Calu3 (cell line): ENCODE measurements at regions not wholly inside any gene's neighbourhood (a gene's known extent, or its start where the extent isn't known, plus 50 kb on each side); places are given as distances from the start of the nearest gene placed in this dataset.
"Not testable (repeated sequence)": the region's sequence is repeated elsewhere in the genome, so short reads cannot be mapped to it uniquely, and the experiment has no call there.

Experiments
- BruUV-seq: library from RNA; stranded (reverse); fragments of 400-500 nt; replicated peaks from 2 replicates; lab custom pipeline; 2021; lab: Mats Ljungman, UMichigan
- CTCF ChIA-PET: fragments of 300-600 bp; sonication (Branson Sonifier 250); formaldehyde crosslinking; loops from one replicate; lab custom pipeline; 2022; ENCODE audit warnings: antibody characterized with exemption; lab: Charles Lee
- DNase-seq: peaks from one replicate; pipeline ENCODE4 v3.0.0; 2022
- H3K27ac Mint-ChIP-seq: one replicate; pipeline ENCODE4 v1.8.0; 2022; ENCODE audit warnings: mixed read lengths; ENCODE audit not compliant: unreplicated experiment
- H3K27me3 Mint-ChIP-seq: one replicate; pipeline ENCODE4 v1.8.0; 2022; ENCODE audit warnings: mixed read lengths; ENCODE audit not compliant: unreplicated experiment
- H3K36me3 Mint-ChIP-seq: one replicate; pipeline ENCODE4 v1.8.0; 2022; ENCODE audit warnings: mild to moderate bottlenecking, moderate library complexity, mixed read lengths; ENCODE audit not compliant: insufficient read depth, unreplicated experiment
- H3K4me1 Mint-ChIP-seq: one replicate; pipeline ENCODE4 v1.8.0; 2022; ENCODE audit warnings: mild to moderate bottlenecking, low read depth, mixed read lengths; ENCODE audit not compliant: unreplicated experiment
- H3K4me3 Mint-ChIP-seq: one replicate; pipeline ENCODE4 v1.8.0; 2022; ENCODE audit warnings: mild to moderate bottlenecking, low read depth, moderate library complexity, mixed read lengths; ENCODE audit not compliant: unreplicated experiment
- H3K9me3 Mint-ChIP-seq: one replicate; pipeline ENCODE4 v1.8.0; 2022; ENCODE audit warnings: low read depth, mixed read lengths; ENCODE audit not compliant: unreplicated experiment
- CTCF ChIP-seq: fragments of 200-600 bp; IDR thresholded peaks from one replicate; pipeline ENCODE4 v1.8.0; 2022; ENCODE audit warnings: antibody characterized with exemption; ENCODE audit not compliant: unreplicated experiment
- intact Hi-C: fragments of 100-400 bp; cut with micrococcal nuclease; formaldehyde crosslinking; loops from one replicate; pipeline ENCODE4 v1.10.0; 2022; ENCODE audit not compliant: unreplicated experiment

- no TSS peak for BruUV-seq
- no peaks in the 10 kb centered on the region for H3K36me3 Mint-ChIP-seq
- intact Hi-C loops: no loop called here
- no peak for TF ChIP-seq CTCF
- H3K4me3 Mint-ChIP-seq: no peak overlapping the region
- no peak overlapping the region for H3K27ac Mint-ChIP-seq
- CTCF ChIA-PET: no interaction called here
- H3K27me3 Mint-ChIP-seq: no peaks in the 10 kb centered on the region
- DNase-seq: no peak
- no peaks in the 10 kb centered on the region for H3K4me1 Mint-ChIP-seq
- no peaks in the 10 kb centered on the region for H3K9me3 Mint-ChIP-seq
These were observed 438.9 kb upstream of the PODXL start for GRCh38 chr7:131995324-131995723.

GRCh38 chr7:131981069-131981468 lies 424.6 kb upstream of the PODXL start:
- H3K27me3 Mint-ChIP-seq, H3K4me3 Mint-ChIP-seq, H3K4me1 Mint-ChIP-seq, H3K27ac Mint-ChIP-seq, intact Hi-C loops, BruUV-seq, H3K9me3 Mint-ChIP-seq, CTCF ChIA-PET, DNase-seq, H3K36me3 Mint-ChIP-seq: not testable (repeated sequence)

GRCh38 chr7:131978118-131978517 lies 421.7 kb upstream of the PODXL start:
- DNase-seq, H3K27me3 Mint-ChIP-seq, H3K36me3 Mint-ChIP-seq, H3K4me3 Mint-ChIP-seq, H3K4me1 Mint-ChIP-seq, intact Hi-C loops, H3K27ac Mint-ChIP-seq, CTCF ChIA-PET, BruUV-seq, H3K9me3 Mint-ChIP-seq: not testable (repeated sequence)

GRCh38 chr7:131976411-131976810 lies 420.0 kb upstream of the PODXL start:
- H3K36me3 Mint-ChIP-seq: no peaks in the 10 kb centered on the region
- BruUV-seq: no TSS peak
- CTCF ChIA-PET: no interaction called here
- H3K9me3 Mint-ChIP-seq: peaks cover 3% of the 10 kb centered on the region
- H3K27ac Mint-ChIP-seq: no peak overlapping the region
- no peak for DNase-seq
- intact Hi-C loops: no loop called here
- H3K27me3 Mint-ChIP-seq: no peaks in the 10 kb centered on the region
- TF ChIP-seq CTCF: no peak
- no peak overlapping the region for H3K4me3 Mint-ChIP-seq
- H3K4me1 Mint-ChIP-seq: no peaks in the 10 kb centered on the region

- CTCF ChIA-PET: no interaction called here
- BruUV-seq: no TSS peak
- intact Hi-C loops: no loop called here
These were observed 418.2 kb upstream of the PODXL start for GRCh38 chr7:131974671-131975070.

More at GRCh38 chr7:131974671-131975070, 418.2 kb upstream of the PODXL start:
- Mint-ChIP-seq H3K9me3 (peaks cover 3% of the 10 kb centered on the region), H3K27me3 (no peaks in the 10 kb centered on the region), H3K36me3 (no peaks in the 10 kb centered on the region), H3K27ac (no peak overlapping the region), H3K4me1 (no peaks in the 10 kb centered on the region), H3K4me3 (no peak overlapping the region)
- no peak for TF ChIP-seq CTCF
- no peak for DNase-seq
